HL-60/S4 (cell line): ENCODE measurements at regions not wholly inside any gene's neighbourhood (a gene's known extent, or its start where the extent isn't known, plus 50 kb on each side); places are given as distances from the start of the nearest gene placed in this dataset.

ENCODE experiments used
- in situ Hi-C: fragments of 300-500 bp; cut with MboI; formaldehyde crosslinking; loops from 2 replicates; pipeline ENCODE4 v1.14.3; 2022; ENCODE audit warnings: low sequenced_read_pairs

GRCh38 chr4:58711039-58711438 is 1600.9 kb upstream of the IGFBP7 start:
- in situ Hi-C loops: no loop called here

GRCh38 chr4:58688568-58688967 is 1578.4 kb upstream of the IGFBP7 start:
- in situ Hi-C loops: no loop called here

- in situ Hi-C loops: no loop called here
These were observed 1569.7 kb upstream of the IGFBP7 start for GRCh38 chr4:58679886-58680285.

GRCh38 chr4:58679051-58679450 is 1568.9 kb upstream of the IGFBP7 start:
- in situ Hi-C loops: no loop called here

GRCh38 chr4:58669783-58670182 is 1559.6 kb upstream of the IGFBP7 start:
- in situ Hi-C loops: no loop called here

- in situ Hi-C loops: no loop called here
These were observed 1555.5 kb upstream of the IGFBP7 start for GRCh38 chr4:58665649-58666048.

- in situ Hi-C loops: no loop called here
These were observed 1548.5 kb upstream of the IGFBP7 start for GRCh38 chr4:58658701-58659100.

- in situ Hi-C loops: no loop called here
These were observed 1543.1 kb upstream of the IGFBP7 start for GRCh38 chr4:58653251-58653650.

GRCh38 chr4:58649226-58649625 is 1539.0 kb upstream of the IGFBP7 start:
- in situ Hi-C loops: no loop called here

GRCh38 chr4:58646126-58646525 is 1535.9 kb upstream of the IGFBP7 start:
- in situ Hi-C loops: no loop called here

GRCh38 chr4:58644549-58644948 is 1534.4 kb upstream of the IGFBP7 start:
- in situ Hi-C loops: no loop called here

- in situ Hi-C loops: no loop called here
These were observed 1526.2 kb upstream of the IGFBP7 start for GRCh38 chr4:58636381-58636780.

GRCh38 chr4:58617226-58617625 is 1507.0 kb upstream of the IGFBP7 start:
- in situ Hi-C loops: no loop called here

GRCh38 chr4:58611012-58611411 is 1500.8 kb upstream of the IGFBP7 start:
- in situ Hi-C loops: no loop called here

GRCh38 chr4:58606303-58606702 is 1496.1 kb upstream of the IGFBP7 start:
- in situ Hi-C loops: no loop called here

GRCh38 chr4:58603951-58604350 is 1493.8 kb upstream of the IGFBP7 start:
- in situ Hi-C loops: no loop called here

GRCh38 chr4:58602731-58603359 is 1492.7 kb upstream of the IGFBP7 start:
- in situ Hi-C loops: no loop called here

- in situ Hi-C loops: no loop called here
These were observed 1491.8 kb upstream of the IGFBP7 start for GRCh38 chr4:58602022-58602421.

- in situ Hi-C loops: no loop called here
These were observed 1490.1 kb upstream of the IGFBP7 start for GRCh38 chr4:58600290-58600689.

- in situ Hi-C loops: no loop called here
These were observed 1480.5 kb upstream of the IGFBP7 start for GRCh38 chr4:58590722-58591121.

GRCh38 chr4:58587856-58588255 is 1477.7 kb upstream of the IGFBP7 start:
- in situ Hi-C loops: no loop called here

- in situ Hi-C loops: no loop called here
These were observed 1456.1 kb upstream of the IGFBP7 start for GRCh38 chr4:58566260-58566659.
